ENCODE measurements at regions not wholly inside any gene's neighbourhood (a gene's known extent, or its start where the extent isn't known, plus 50 kb on each side); places are given as distances from the start of the nearest gene placed in this dataset.
"Not testable (repeated sequence)": the region's sequence is repeated elsewhere in the genome, so short reads cannot be mapped to it uniquely, and the experiment has no call there.

DNA sequence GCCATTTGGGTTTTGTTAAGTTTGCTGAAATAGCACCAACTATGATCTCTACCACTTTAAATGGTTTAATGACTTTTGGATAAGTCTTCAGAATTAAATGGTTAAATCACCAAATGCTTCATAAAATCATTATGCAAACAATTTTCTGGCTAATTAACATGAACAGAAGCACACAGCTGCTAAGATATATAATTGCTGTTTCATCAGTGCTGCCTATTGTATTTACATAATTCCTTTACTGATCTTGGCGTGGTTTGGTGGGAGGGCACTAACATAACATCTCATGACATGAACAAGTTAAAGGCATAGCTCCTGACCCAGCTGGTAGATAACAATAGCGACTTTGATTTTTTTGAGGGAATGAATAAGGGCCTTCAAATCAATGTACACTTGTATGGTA is 94.1 kb downstream of the FZD1 start:
- H3K36me3 ChIP-seq (ENCODE audit: control insufficient read depth, insufficient read depth, low read length): no peaks in the 10 kb centered on the region
- H3K27me3 ChIP-seq (ENCODE audit: control insufficient read depth, insufficient read depth, low read length): no peaks in the 10 kb centered on the region
- TF ChIP-seq, protein P1, sequence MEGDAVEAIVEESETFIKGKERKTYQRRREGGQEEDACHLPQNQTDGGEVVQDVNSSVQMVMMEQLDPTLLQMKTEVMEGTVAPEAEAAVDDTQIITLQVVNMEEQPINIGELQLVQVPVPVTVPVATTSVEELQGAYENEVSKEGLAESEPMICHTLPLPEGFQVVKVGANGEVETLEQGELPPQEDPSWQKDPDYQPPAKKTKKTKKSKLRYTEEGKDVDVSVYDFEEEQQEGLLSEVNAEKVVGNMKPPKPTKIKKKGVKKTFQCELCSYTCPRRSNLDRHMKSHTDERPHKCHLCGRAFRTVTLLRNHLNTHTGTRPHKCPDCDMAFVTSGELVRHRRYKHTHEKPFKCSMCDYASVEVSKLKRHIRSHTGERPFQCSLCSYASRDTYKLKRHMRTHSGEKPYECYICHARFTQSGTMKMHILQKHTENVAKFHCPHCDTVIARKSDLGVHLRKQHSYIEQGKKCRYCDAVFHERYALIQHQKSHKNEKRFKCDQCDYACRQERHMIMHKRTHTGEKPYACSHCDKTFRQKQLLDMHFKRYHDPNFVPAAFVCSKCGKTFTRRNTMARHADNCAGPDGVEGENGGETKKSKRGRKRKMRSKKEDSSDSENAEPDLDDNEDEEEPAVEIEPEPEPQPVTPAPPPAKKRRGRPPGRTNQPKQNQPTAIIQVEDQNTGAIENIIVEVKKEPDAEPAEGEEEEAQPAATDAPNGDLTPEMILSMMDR (IDR thresholded peaks at IDR 0.05; ENCODE audit: insufficient read depth, low read depth, low read length): no peak
- CTCF ChIA-PET: interaction anchor here (0.9 kb wide), 1 partner anchor 27 kb away, joined by 3 read pairs; no protein-coding TSS in a partner anchor
- H3K4me3 ChIP-seq (ENCODE audit: low read depth, low read length): no peak overlapping the region
- DNase-seq (ENCODE audit: low read depth): no peak
- POLR2A ChIA-PET: no interaction called here

DNA sequence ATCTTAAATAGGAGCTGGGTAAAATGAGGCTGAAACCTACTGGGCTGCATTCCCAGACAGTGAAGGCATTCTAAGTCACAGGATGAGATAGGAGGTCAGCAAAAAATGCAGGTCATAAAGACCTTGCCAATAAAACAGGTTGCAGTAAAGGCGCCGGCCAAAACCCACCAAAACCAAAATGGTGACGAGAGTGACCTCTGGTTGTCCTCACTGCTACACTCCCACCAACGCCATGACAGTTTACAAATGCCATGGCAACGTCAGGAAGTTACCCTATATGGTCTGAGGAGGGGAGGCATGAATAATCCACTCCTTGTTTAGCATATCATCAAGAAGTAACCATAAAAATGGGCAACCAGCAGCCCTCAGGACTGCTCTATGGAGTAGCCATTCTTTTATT is 100.9 kb downstream of the FZD1 start:
- H3K27me3 ChIP-seq (ENCODE audit: control insufficient read depth, insufficient read depth, low read length); DNase-seq (ENCODE audit: low read depth); POLR2A ChIA-PET; H3K4me3 ChIP-seq (ENCODE audit: low read depth, low read length); H3K36me3 ChIP-seq (ENCODE audit: control insufficient read depth, insufficient read depth, low read length): not testable (repeated sequence)
- CTCF ChIA-PET: interaction anchor here (0.9 kb wide), 1 partner anchor 15 kb away, joined by 3 read pairs; no protein-coding TSS in a partner anchor

DNA sequence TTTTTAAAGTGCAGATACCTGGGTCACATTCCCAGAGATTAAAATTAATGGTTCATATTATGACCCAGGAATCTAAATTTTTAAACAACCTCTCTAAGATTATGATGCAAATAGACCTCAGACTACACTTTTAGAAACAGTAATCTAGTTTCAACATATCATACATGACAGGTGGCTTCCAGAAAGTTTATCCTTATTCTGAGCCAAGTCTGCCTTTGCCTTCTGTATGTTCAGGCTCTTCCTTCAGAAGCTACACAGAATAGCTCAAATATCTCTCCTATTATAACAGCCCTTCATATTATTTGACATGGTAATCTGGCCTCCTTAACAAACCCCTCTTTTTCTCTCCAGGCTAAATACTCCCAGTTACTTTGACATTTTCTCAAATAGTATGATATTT is 101.9 kb downstream of the FZD1 start:
- DNase-seq (ENCODE audit: low read depth): no peak
- H3K36me3 ChIP-seq (ENCODE audit: control insufficient read depth, insufficient read depth, low read length): no peaks in the 10 kb centered on the region
- TF ChIP-seq, protein P1 (IDR thresholded peaks at IDR 0.05; ENCODE audit: insufficient read depth, low read depth, low read length): no peak
- ChIA-PET CTCF (no interaction called here), POLR2A (no interaction called here)
- H3K27me3 ChIP-seq (ENCODE audit: control insufficient read depth, insufficient read depth, low read length): no peaks in the 10 kb centered on the region
- no peak overlapping the region for H3K4me3 ChIP-seq (ENCODE audit: low read depth, low read length)

DNA sequence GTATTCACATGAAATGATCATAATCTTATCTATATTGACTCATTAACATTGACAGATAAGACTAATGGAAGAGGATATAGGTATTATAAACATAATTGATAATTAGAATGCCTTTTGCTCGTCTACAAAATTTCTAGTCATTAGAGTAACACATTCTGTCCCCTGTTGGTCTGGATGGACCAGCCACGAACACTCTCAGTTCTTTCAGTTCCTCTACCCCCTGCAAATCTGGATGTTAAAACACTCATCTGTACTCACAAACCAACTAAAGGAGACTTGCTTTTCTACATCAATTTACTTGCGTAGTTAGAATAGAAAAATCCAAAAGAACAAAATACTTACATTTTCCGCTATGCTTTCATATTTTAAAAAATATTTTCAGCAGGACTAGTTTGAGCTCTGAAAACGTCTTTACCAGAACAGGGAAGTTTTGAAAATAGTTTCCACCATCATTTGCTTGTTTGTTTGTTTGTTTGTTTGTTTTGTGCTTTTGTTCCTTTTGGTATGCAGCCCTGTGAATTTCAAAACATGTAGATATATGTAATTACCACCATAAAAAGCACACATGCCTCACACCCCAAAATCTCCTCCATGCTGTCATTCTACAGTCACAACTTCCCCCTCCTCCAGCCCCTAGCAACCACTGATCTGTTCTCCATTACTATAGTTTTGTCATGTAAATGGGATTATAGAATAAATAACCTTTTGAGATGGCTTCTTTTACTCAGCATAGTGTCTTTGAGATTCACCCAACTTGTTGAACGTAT is 103.8 kb downstream of the FZD1 start:
- DNase-seq (ENCODE audit: low read depth): no peak
- no peak overlapping the region for H3K4me3 ChIP-seq (ENCODE audit: low read depth, low read length)
- H3K27me3 ChIP-seq (ENCODE audit: control insufficient read depth, insufficient read depth, low read length): no peaks in the 10 kb centered on the region
- POLR2A ChIA-PET: no interaction called here
- CTCF ChIA-PET: no interaction called here
- H3K36me3 ChIP-seq (ENCODE audit: control insufficient read depth, insufficient read depth, low read length): no peaks in the 10 kb centered on the region
- TF ChIP-seq, protein P1 (IDR thresholded peaks at IDR 0.05; ENCODE audit: insufficient read depth, low read depth, low read length): no peak

DNA sequence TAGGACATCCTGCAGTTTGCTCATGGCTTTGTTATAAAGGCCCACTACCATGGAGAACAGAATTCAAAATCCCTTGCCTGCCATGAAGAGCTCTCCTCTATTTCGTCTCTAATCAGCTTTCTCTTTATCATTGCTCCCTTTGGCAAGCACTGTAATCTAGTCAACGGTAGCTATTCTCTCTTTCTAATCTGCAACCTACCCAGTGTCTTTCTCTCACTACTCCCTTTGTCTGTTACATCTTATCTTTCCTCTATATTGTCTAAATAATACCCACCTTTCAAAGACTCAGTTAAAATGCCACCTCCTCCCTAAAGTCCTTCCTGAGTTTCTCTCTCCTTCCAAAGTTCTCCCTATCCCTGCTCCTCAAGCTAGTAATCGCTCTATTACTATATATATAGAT is 108.1 kb downstream of the FZD1 start:
- POLR2A ChIA-PET: no interaction called here
- DNase-seq (ENCODE audit: low read depth): no peak
- H3K27me3 ChIP-seq (ENCODE audit: control insufficient read depth, insufficient read depth, low read length): peaks cover 1% of the 10 kb centered on the region; the same call in 1 of the 2 replicates
- CTCF ChIA-PET: no interaction called here
- H3K4me3 ChIP-seq (ENCODE audit: low read depth, low read length): no peak overlapping the region
- no peaks in the 10 kb centered on the region for H3K36me3 ChIP-seq (ENCODE audit: control insufficient read depth, insufficient read depth, low read length)
- TF ChIP-seq, protein P1 (IDR thresholded peaks at IDR 0.05; ENCODE audit: insufficient read depth, low read depth, low read length): no peak
